ENCODE measurements at regions not wholly inside any gene's neighbourhood (a gene's known extent, or its start where the extent isn't known, plus 50 kb on each side); places are given as distances from the start of the nearest gene placed in this dataset.
"Not testable (repeated sequence)": the region's sequence is repeated elsewhere in the genome, so short reads cannot be mapped to it uniquely, and the experiment has no call there.

DNA sequence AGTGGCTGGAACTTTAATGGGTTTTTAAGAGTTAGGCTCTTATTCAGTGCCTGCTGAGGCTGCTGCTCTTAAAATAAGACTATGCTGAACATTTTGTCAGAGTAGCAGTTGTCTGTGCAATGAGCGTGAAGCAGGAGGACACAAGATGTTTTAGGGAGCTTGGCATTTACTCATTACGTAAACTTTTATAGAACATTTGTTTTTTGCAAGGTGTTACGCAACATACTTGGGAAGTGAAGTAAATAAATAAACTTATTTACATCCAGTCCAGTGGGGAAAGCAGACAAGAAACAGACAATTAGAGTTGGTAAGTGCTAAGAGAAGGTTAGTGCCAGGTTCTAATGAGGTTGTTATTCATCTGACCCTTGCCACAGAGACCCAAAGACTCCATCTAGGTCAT lies 226.0 kb downstream of the HINT1 start:
- DNase-seq: no peak

DNA sequence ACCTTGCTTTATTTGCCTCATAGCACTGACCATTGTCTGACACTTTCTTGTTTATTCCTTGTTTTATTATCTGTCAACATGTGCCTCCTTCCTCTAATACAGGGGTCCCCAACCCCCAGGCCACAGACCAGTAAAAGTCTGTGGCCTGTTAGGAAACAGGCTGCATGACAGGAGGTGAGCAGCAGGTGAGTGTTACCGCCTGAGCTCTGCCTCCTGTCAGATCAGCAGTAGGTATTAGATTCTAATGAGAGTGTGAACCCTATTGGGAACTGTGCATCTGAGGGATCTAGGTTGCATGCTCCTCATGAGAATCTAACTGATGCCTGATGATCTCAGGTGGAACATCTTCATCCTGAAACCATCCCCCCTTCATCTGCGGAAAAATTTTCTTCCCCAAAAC lies 228.0 kb downstream of the HINT1 start:
- no peak for DNase-seq

DNA sequence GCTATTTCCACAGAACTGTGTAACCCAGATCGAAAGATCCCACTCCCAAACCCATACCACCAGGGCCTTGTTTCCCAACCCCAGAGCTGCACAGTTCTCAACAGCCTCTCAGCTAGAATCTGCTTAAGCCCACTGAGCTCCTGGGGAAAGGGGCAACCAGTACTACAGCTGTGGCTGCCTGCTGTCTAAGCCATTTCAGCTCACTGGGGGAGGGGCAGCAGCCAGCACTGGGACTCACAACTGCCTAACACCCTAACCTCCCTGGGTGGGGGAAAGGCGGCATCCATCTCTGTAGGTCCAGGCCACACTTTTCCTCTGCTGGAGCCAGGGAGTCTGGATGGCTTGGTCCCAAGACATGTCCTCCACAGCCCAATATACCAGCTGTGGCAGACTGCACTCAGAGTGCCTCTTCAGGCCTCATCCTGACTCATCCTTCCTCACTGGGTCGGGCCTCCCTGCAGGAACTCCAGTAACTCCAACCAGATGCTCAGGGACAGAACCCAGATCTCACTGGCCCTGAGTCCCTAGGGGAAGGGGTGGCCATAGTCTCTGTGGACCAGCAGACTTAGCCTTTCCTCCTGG lies 241.4 kb downstream of the HINT1 start:
- DNase-seq: no peak

DNA sequence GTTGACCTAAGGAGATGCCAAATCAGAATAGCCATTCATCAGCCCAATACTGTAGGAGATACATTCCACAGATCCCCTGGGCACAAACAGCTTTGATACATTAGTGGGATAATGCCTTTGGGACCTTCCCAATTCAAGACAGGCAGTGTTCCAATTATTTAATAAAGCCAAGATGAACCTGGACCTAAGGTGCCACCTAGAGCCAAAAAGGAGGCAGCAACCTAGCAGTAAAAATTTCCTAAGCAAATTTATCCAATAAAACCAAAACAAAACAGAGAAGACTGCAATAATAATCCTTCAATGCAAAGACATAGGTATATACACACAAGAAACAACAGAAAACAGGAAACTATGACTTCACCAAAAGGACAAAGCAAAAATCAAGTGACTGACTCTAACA lies 253.0 kb downstream of the HINT1 start:
- DNase-seq: no peak

DNA sequence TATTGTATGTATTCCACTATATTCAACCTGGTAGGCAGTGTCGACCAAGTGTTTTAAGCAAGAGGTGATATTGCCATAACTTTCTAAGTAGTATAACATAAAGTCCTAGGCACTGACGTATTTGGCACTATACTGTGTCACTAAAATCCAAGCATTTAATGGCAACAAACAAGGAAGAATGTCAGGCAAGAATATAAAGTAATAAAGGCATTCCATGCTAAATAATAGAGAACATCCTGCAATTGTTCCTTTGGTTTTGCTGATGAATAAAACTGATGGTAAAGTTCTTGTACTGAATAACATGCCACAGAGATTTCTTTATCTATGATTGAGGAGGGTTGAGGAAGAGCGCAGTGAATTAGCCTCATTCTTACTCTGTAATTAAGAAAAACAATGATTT lies 256.9 kb downstream of the HINT1 start:
- DNase-seq: no peak

DNA sequence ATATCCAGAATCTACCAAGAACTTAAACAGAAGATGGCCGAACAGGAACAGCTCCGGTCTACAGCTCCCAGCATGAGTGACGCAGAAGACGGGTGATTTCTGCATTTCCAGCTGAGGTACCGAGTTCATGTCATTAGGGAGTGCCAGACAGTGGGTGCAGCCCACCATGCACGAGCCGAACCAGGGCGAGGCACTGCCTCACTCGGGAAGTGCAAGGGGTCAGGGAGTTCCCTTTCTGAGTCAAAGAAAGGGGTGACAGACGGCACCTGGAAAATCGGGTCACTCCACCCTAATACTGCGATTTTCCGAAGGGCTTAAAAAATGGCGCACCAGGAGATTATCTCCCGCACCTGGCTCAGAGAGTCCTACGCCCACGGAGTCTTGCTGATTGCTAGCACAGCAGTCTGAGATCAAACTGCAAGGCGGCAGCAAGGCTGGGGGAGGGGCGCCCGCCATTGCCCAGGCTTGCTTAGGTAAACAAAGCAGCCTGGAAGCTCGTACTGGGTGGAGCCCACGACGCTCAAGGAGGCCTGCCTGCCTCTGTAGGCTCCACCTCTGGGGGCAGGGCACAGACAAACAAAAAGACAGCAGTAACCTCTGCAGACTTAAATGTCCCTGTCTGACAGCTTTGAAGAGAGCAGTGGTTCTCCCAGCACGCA lies 267.4 kb downstream of the HINT1 start:
- not testable (repeated sequence) for DNase-seq

DNA sequence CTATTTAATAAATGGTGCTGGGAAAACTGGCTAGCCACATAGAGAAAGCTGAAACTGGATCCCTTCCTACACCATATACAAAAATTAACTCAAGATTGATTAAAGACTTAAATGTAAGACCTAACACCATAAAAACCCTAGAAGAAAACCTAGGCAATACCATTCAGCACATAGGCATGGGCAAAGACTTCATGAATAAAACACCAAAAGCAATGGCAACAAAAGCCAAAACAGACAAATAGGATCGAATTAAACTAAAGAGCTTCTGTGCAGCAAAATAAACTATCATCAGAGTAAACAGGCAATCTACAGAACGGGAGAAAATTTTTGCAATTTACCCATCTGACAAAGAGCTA lies 267.9 kb downstream of the HINT1 start:
- not testable (repeated sequence) for DNase-seq

DNA sequence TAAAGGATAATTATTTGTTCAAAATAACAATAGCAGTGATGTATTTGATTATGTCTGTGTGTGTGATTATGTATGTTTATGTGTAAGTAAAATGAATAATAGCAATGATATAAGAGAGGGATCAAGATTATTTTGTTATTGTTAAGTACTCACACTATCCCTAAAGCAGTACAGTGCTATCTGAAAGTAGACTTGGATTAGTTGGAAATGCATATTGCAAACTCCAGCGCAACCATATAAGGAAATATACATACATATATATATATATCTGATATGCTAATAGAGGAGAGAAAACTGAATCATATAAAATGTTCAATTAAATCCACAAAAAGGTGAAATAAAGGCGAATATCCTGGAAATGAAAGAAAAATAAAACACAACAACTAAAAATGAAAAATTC lies 268.4 kb downstream of the HINT1 start:
- no peak for DNase-seq

DNA sequence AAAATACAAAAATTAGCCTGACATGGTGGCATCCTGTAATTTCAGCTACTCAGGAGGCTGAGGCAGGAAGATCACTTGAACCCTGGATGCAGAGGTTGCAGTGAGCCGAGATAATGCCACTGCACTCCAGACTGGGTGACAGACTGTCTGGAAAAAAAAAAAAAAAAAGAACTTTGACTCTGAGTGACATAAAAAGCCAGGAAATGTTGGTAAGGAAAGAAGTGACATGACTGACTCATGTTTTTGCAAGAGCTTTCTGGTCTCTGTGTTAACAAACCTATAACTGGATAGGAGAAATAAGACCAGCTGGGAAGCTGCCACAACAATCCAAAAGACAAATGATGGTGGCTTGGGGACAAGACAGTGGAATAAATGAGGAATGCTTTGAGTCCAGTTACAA lies 272.1 kb downstream of the HINT1 start:
- no peak for DNase-seq

DNA sequence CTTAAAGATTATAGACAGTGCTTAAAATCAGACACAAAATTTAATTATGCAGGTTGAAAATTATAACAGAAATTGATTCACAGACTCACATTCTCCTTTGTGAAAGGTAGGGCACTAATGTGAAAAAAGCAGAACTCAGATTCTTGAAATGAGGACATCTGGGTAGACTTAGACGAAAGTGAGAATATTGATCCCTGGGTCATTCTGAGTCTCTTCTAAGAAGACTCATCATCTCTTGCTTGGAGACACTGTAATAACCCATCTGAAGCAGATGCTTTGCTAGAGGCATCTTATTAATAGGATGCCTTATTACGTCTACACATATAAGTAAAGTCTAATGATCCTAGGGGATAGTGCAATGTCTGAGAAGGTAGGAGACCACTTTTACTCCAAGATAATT lies 274.4 kb downstream of the HINT1 start:
- no peak for DNase-seq

DNA sequence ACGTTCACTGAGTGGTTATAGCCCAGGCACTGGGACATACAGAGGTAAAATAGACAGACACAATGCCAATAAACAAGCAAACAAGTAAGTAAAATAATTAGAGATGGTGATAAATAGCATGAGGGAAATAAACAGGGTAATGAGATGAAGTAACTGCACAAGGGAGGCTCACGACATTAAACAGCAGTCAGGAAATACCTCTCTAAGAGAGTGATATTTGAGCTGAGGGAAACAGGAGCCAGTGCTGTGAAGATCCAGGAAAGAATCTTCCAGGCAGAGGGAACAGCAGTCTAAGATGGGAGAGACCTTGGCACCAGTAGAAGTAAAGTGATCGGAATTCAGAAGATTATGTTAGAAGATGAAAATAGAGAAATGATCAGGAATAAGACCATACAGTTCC lies 279.4 kb downstream of the HINT1 start:
- DNase-seq: no peak

DNA sequence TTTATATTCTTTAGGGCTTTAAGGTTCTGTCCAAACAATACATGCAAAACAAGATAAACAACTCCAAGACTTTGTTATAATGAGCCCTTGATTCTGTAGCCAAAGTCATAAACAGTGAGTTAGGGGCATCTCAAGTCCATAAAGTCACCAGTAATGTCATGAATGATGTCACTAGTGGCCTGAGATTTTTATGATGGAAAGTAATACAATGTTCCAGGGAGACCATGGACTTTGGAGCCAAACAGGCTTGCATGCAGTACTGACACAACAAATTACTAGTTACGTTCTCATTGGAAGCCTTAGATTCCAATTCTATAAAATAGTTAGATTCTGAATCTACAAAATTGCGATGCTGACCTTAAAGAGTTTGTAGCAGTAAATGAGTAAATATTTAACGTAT lies 280.0 kb downstream of the HINT1 start:
- no peak for DNase-seq

DNA sequence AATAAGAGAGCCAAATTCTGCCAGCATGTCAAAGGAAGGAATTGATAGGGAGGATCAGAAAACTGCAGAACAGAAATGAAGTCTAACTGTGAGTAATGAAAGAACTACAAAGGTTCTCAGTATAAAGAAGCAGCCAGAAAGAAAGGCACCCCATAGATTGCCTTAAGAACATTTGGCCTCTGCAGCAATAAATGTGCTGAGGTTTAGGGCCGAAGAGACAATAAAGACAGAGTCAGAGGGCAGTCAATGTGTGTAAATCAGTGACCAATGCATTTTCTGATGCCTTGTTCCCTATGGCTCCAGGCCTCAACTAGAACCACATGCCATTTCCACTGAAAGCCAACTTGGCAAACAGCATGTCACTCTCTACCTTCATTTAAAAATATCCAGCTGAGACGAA lies 281.0 kb downstream of the HINT1 start:
- DNase-seq: no peak

DNA sequence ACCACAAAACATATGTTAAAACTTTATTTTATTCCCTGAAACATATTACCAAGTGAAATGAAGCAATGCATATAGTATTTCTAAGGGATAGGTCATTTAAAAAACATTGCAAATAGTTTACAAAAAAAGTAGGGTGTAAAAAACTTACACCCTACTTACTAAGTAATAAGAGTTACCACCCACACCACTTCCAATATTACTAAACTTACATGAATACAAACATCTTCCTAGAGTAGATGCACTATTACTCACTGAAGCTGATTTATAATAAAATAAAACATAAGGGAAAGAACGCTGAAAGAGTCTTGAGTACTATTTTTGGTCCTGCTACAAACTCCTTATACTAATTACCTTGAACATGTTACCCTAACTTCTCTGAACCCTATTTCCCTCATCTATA lies 289.4 kb downstream of the HINT1 start:
- DNase-seq: no peak

DNA sequence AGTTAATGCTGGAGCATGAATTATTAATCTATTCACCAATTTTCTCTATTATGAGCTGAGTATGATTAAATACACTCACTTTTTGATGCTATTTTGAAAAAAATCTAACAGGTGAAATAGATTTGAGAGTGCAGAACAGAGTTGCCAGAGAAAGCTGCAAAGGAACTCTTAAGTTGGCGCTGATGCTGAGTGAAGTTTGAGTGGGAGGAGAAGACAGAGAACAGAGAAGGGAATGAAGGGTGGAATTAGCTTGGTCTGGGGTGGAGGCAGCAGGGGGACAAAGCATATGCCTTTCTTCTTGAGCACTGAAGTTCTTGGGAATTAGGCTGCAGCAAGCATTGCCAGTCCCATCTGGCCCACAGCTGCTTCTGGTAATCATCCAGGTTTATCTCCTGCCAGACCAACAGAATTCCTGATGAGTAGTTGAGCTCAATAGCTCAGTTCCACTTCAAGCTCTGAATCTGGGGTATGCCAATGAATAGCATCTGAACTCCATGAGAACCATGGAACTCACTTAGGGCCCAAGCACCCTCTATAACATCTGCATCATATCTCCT lies 290.1 kb downstream of the HINT1 start:
- no peak for DNase-seq

DNA sequence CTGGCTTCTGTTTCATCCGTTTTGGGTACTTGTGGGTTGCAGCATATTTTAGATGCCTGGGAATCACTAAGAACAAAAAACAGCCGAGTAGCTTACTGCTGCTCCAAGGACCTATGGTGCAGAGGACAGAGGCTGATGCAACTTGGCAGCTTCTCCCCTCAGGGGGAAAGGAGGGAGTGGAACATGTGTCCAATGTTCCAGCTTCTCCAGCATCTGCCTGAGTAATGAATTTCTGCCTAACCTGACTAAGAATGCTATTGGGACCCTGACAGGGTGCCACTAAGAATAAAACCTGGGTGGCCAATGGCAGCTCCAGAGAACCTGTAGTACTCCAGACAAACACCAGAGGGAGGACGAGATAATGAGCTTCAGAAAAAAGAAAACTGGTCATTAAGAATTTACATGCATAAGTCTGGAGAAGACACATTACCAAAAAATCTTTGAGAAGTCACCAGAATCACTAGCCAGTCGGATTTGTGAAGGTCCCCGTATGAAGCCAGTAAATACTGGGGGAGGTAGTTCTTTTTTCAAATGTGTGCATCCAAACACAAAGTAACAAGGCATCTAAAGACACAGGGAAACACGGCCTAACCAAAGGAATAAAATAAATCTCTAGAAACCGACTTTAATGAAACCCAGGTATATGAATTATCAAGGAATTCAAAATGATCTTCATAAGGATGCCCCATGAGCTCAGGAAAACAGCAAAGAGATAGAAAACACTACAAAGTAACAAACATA lies 293.5 kb downstream of the HINT1 start:
- DNase-seq: no peak

DNA sequence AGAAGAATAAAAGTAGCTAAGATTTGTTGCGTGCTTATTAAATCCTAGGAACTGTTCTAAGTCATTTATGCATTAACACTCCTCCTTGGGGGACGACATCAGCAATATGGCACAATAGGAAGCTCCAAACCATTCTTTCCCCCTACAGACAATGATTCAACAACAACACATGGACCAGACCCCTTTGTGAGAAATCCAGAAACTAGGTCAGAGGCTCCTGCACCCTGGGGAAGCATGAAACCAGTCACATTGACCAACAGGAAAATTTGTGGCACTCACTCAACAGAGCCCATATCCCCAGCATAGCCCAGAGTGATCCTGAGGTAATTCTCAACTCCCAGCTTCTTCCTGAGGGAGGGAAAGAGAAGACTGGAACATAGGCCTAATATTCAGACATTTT lies 294.4 kb downstream of the HINT1 start:
- no peak for DNase-seq

DNA sequence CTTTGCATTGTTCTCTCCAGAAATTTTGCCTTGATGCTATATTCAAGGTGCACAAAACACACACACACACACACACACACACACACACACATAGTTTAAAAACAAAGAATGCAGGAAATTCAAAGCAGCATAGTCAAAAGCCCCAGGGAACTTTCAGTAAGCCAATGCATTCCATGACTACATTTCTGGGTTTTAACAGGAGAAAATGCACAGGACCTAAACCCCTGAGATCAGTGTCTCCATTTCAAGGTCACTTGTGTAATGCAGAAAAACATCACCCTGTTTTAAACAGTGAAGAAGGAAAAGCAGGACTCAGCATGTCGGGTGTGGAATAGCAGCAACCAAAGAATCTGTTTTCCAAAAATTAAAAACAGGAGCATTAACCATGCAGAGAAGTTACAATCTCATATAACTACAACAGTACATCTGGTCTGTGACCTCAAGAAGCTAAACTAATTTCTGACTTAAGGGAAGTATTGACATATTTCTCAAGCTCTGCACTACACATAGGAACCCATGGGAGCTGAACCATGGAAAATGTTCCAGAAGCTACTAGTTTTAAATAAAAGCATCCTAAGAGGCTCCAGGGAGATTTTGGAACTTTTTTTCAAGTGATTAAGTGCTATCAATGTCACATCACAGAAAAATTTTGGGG lies 296.7 kb downstream of the HINT1 start:
- no peak for DNase-seq

DNA sequence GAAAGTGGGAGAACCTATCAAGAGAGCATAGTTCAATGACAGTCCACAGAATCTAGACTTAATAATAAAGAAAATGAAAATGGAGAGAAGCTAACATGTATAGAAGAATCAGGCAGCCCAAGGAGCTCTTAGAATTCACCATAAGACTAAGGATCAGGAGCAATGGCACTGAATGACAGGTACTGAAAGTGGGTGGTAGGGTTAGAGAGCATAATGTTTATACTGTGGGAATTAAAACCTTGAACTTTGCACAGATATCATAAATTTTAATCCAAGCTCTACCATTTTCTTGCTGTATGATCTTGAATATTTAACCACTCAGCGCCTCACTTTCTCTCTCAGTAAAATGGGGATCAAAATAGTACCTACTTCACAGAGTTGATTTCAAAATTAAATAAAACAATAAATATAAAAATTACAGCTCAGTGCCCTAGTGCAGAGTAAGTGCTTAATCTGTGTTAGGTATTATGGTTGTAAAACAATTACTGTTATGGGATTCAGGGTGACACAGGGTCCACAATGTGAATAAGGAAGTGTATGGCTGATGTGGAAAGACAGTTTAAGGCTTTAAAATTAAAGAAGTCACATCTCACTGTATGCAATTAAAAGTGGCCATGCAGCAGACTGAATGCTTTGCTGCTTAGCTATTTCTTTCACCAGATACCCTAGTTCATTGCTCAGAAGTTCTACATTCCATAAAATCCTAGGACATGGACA lies 319.8 kb downstream of the HINT1 start:
- DNase-seq: no peak

DNA sequence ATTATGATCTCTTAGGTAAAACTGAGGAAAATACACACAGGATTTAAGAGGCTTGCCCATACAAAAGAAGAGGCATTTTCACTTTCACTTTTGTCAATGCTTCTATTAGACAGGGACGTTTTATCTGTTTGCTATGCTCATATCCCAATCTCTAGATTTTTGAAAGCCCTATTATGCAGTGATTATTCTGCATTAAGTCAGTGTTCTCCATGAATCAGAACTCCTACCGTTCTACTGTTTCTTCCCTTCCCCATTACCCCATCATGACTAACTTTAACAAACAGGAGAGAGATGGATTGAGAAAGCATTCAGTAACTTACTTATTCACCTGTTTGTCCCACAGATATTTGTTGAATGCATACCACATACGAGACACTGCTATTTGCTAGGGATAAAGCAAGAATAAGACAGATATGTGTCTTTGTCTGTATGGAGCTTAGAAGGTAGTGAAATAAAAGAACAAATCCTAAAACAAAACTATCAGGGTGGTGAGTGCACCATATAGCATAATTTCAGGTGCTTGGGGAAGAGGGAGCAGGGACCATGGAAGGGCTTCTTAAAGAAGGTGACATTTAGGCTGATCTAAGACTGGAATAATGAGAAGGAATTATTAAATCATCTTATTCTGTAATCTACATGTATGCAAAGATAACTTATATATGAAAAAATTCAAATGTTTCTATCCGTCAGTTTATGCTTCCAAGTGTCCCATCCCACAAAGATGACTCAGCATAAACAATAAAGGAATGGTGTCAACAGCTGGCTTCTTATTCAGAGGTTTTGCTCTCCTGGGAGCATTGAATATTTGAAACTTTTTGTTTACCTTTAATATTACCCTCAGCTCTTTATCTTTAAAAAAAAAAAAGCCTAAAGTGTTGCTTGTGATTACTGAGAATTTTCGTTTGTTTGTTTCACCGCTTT lies 328.1 kb downstream of the HINT1 start:
- no peak for DNase-seq

DNA sequence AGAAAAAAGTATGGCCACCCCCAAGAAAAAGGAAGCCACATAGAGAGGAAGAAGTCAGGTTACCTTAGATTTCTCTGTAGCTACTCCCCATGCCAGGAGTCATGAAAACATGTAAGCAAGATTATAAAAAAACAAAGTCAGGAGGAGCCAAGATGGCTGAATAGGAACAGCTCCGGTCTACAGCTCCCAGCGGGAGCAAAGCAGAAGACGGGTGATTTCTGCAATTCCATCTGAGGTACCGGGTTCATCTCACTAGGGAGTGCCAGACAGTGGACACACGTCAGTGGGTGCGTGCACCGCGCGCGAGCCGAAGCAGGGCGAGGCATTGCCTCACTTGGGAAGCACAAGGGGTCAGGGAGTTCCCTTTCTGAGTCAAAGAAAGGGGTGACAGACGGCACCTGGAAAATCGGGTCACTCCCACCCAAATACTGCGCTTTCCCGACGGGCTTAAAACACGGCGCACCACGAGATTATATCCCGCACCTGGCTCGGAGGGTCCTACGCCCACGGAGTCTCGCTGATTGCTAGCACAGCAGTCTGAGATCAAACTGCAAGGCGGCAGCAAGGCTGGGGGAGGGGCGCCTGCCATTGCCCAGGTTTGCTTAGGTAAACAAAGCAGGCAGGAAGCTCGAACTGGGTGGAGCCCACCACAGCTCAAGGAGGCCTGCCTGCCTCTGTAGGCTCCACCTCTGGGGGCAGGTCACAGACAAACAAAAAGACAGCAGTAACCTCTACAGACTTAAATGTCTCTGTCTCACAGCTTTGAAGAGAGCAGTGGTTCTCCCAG lies 347.3 kb downstream of the HINT1 start:
- DNase-seq: not testable (repeated sequence)

Measured in NK-92 treated with Interleukin-12 subunit alpha and Interleukin-12 subunit beta, amount 100 ng/mL, for 24 hours (cell line).